ENCODE measurements at regions not wholly inside any gene's neighbourhood (a gene's known extent, or its start where the extent isn't known, plus 50 kb on each side); places are given as distances from the start of the nearest gene placed in this dataset.

DNA sequence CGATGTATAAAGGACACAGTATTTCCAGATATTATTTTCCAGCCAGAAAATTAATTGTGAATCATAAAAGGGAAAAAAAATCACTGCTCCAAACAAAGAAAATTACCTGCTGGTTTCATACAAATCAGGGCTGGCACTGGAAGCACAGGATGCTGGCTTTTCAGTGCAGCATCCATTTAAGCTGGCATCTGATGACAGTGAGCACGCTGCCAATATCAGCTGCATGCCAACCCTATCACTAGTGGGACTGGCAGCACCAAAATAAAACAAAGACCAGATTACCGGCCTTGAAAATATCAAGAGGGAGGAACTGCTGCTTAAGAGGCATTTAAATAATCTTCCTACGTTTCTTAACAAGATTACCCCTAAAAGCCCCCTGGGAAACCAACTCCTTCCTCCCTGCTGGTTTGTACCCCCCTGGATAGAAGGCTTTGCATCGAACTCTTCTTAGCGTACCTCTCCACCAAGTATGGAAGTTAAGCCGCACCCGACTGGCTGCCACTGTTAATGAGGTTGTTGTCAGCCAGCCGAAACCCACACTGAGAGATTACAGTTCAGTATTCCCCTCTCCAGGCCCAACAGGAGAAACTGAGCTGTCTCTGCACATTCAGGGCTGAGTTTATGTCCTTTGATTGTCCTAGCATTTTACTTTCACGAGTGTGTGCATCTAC lies 257.8 kb downstream of the EFNB2 start:
- no peak for TF ChIP-seq EZH2 (IDR thresholded peaks at IDR 0.05; ENCODE audit: borderline replicate concordance, low read depth, low read length, severe bottlenecking)
- TF ChIP-seq, protein P1, sequence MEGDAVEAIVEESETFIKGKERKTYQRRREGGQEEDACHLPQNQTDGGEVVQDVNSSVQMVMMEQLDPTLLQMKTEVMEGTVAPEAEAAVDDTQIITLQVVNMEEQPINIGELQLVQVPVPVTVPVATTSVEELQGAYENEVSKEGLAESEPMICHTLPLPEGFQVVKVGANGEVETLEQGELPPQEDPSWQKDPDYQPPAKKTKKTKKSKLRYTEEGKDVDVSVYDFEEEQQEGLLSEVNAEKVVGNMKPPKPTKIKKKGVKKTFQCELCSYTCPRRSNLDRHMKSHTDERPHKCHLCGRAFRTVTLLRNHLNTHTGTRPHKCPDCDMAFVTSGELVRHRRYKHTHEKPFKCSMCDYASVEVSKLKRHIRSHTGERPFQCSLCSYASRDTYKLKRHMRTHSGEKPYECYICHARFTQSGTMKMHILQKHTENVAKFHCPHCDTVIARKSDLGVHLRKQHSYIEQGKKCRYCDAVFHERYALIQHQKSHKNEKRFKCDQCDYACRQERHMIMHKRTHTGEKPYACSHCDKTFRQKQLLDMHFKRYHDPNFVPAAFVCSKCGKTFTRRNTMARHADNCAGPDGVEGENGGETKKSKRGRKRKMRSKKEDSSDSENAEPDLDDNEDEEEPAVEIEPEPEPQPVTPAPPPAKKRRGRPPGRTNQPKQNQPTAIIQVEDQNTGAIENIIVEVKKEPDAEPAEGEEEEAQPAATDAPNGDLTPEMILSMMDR (IDR thresholded peaks at IDR 0.05; ENCODE audit: borderline replicate concordance, extremely low read depth, low read length, poor library complexity, severe bottlenecking): no peak
